Stomach (tissue), 4 donors: ENCODE measurements at regions not wholly inside any gene's neighbourhood (a gene's known extent, or its start where the extent isn't known, plus 50 kb on each side); places are given as distances from the start of the nearest gene placed in this dataset.

Source experiments
- CTCF ChIP-seq, 7 experiments: fragments of 450-650 bp in 4 of 7; fragments of 200-600 bp in 3 of 7; sonication (generic) in 3 of 7; IDR thresholded peaks; one replicate each; pipeline ENCODE4 v1.5.1; 2016 to 2019; ENCODE audit warnings: antibody characterized with exemption in 7 of 7, control low read depth in 2 of 7, mild to moderate bottlenecking in 1 of 7
- POLR2A ChIP-seq, 4 donors: fragments of 450-650 bp; IDR thresholded peaks; one replicate each; pipeline ENCODE4 v1.6.1; 2016; ENCODE audit warnings: antibody characterized with exemption in 4 of 4, control low read depth in 2 of 4, mild to moderate bottlenecking in 1 of 4, moderate library complexity in 1 of 4

- TF ChIP-seq CTCF (IDR thresholded peaks at IDR 0.05) (no peak), POLR2A (IDR thresholded peaks at IDR 0.05) (no peak)
These were observed 70.1 kb upstream of the SMIM23 start for GRCh38 chr5:171715551-171715950.
